NCI-H1436 (cell line): ENCODE measurements at regions not wholly inside any gene's neighbourhood (a gene's known extent, or its start where the extent isn't known, plus 50 kb on each side); places are given as distances from the start of the nearest gene placed in this dataset.
"Not testable (repeated sequence)": the region's sequence is repeated elsewhere in the genome, so short reads cannot be mapped to it uniquely, and the experiment has no call there.

Source experiments
- DNase-seq: peaks from one replicate; lab custom pipeline; 2025; lab: John Stamatoyannopoulos, UW

- no peak for DNase-seq
These were observed 1120.0 kb upstream of the CDH10 start for GRCh38 chr5:25764733-25765132.

GRCh38 chr5:25763781-25764180 lies 1119.0 kb upstream of the CDH10 start:
- no peak for DNase-seq

GRCh38 chr5:25754895-25755294 lies 1110.1 kb upstream of the CDH10 start:
- no peak for DNase-seq

- no peak for DNase-seq
These were observed 1100.1 kb upstream of the CDH10 start for GRCh38 chr5:25744908-25745307.

- DNase-seq, result no peak
These were observed 1071.9 kb upstream of the CDH10 start for GRCh38 chr5:25716680-25717079.

- no peak for DNase-seq
These were observed 1068.5 kb upstream of the CDH10 start for GRCh38 chr5:25713259-25713658.

GRCh38 chr5:25707093-25707492 lies 1062.3 kb upstream of the CDH10 start:
- no peak for DNase-seq

GRCh38 chr5:25701936-25702335 lies 1057.2 kb upstream of the CDH10 start:
- DNase-seq, result no peak

- DNase-seq, result no peak
These were observed 1050.0 kb upstream of the CDH10 start for GRCh38 chr5:25694801-25695200.

GRCh38 chr5:25688156-25688555 lies 1043.4 kb upstream of the CDH10 start:
- no peak for DNase-seq

- DNase-seq, result no peak
These were observed 1025.0 kb upstream of the CDH10 start for GRCh38 chr5:25669645-25670401.

- no peak for DNase-seq
These were observed 1017.8 kb upstream of the CDH10 start for GRCh38 chr5:25662610-25663009.

GRCh38 chr5:25650316-25650715 lies 1005.5 kb upstream of the CDH10 start:
- DNase-seq, result not testable (repeated sequence)

- DNase-seq, result no peak
These were observed 1005.0 kb upstream of the CDH10 start for GRCh38 chr5:25649628-25650265.

GRCh38 chr5:25646421-25647341 lies 1001.9 kb upstream of the CDH10 start:
- DNase-seq, result no peak

- DNase-seq, result no peak
These were observed 996.3 kb upstream of the CDH10 start for GRCh38 chr5:25641124-25641523.

GRCh38 chr5:25619273-25619672 lies 974.5 kb upstream of the CDH10 start:
- DNase-seq, result peak; percentile 1

- peak; percentile 14 for DNase-seq
These were observed 974.0 kb upstream of the CDH10 start for GRCh38 chr5:25618821-25619220.

GRCh38 chr5:25614466-25614865 lies 969.7 kb upstream of the CDH10 start:
- DNase-seq, result no peak

GRCh38 chr5:25604681-25605080 lies 959.9 kb upstream of the CDH10 start:
- no peak for DNase-seq

- no peak for DNase-seq
These were observed 934.3 kb upstream of the CDH10 start for GRCh38 chr5:25579111-25579510.

GRCh38 chr5:25573691-25574090 lies 928.9 kb upstream of the CDH10 start:
- no peak for DNase-seq
